Gastroesophageal sphincter (tissue), 4 donors: ENCODE measurements at regions not wholly inside any gene's neighbourhood (a gene's known extent, or its start where the extent isn't known, plus 50 kb on each side); places are given as distances from the start of the nearest gene placed in this dataset.

Experiments used
- ATAC-seq: fragments of 150-250 bp; one replicate; pipeline ENCODE4 v1.9.1; 2016; ENCODE audit warnings: mild to moderate bottlenecking, moderate library complexity
- H3K27ac ChIP-seq, 4 donors: fragments of 200-600 bp; sonication (generic) in 3 of 4; 1 replicate in 3 of 4; 2 replicates in 1 of 4; pipeline ENCODE4 v1.5.1; 2016 to 2019
- H3K27me3 ChIP-seq: fragments of 200-600 bp; sonication (generic); one replicate; pipeline ENCODE4 v1.5.1; 2019
- H3K36me3 ChIP-seq, 2 donors: fragments of 200-600 bp; sonication (generic); one replicate each; pipeline ENCODE4 v1.5.1; 2019; ENCODE audit warnings: control low read depth in 1 of 2
- H3K4me1 ChIP-seq, 3 donors: fragments of 200-600 bp; sonication (generic); 1 replicate in 2 of 3; 2 replicates in 1 of 3; pipeline ENCODE4 v1.5.1; 2016 to 2019; ENCODE audit warnings: control low read depth in 2 of 3
- H3K4me3 ChIP-seq, 2 donors: fragments of 200-600 bp; sonication (generic); one replicate each; pipeline ENCODE4 v1.5.1; 2019; ENCODE audit warnings: mild to moderate bottlenecking in 1 of 2, moderate library complexity in 1 of 2
- H3K9me3 ChIP-seq, 3 donors: fragments of 200-600 bp; sonication (generic); one replicate each; pipeline ENCODE4 v1.5.1; 2017 to 2019; ENCODE audit warnings: control low read depth in 2 of 3
- EP300 ChIP-seq: sonication (generic); formaldehyde crosslinking; IDR thresholded peaks from one replicate; pipeline ENCODE4 v1.6.1; 2017; ENCODE audit warnings: antibody characterized with exemption, mild to moderate bottlenecking
- POLR2A ChIP-seq, 2 donors: fragments of 450-650 bp; IDR thresholded peaks; one replicate each; pipeline ENCODE4 v1.6.1; 2017; ENCODE audit warnings: antibody characterized with exemption in 2 of 2, mild to moderate bottlenecking in 2 of 2, moderate library complexity in 1 of 2
- POLR2AphosphoS5 ChIP-seq: sonication (generic); formaldehyde crosslinking; IDR thresholded peaks from one replicate; pipeline ENCODE4 v1.6.1; 2017; ENCODE audit warnings: antibody characterized with exemption
- WGBS, 2 donors: methylation state at CpG; one replicate each; pipeline ENCODE4 v1.1.5; 2018; ENCODE audit warnings: low coverage in 1 of 2; 5-methylcytosine and 5-hydroxymethylcytosine counted together
- TF ChIP-seq, protein P1 (sequence below), 4 experiments: fragments of 200-600 bp in 2 of 4; fragments of 450-650 bp in 2 of 4; sonication (generic) in 1 of 4; IDR thresholded peaks; one replicate each; pipeline ENCODE4 v1.5.1; 2017 to 2019; ENCODE audit warnings: antibody characterized with exemption in 4 of 4, mild to moderate bottlenecking in 2 of 4, moderate library complexity in 2 of 4

DNA sequence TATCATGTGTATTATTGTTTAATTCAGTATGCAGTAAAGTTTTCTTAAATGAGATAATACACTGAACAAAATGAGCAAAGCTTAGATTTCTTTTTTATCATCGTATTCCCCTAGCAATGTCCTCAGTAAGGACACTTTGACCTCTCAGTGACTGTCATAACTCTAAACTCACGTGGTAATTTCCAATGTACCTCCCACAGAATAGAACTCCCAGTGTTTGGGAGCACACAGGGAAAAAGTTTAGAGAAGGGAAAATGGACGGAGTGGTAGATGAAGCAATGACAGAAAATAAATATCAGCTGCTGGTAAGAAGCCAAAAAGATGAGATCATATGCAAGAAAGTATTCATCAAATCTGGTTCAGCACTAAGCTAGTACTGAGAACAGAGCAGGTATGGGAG, 758.6 kb upstream of the KCND2 start:
- ATAC-seq, result no peak
- Histone ChIP-seq H3K9me3 (no peaks in the 10 kb centered on the region), H3K36me3 (no peaks in the 10 kb centered on the region), H3K4me1 (no peaks in the 10 kb centered on the region), H3K27ac (no peak overlapping the region), H3K4me3 (no peak overlapping the region), H3K27me3 (no peaks in the 10 kb centered on the region)
- WGBS, 2 donors, result 12 to 34% methylated on average over 3 of the region's 3 CpGs
- no peak for TF ChIP-seq POLR2A (IDR thresholded peaks at IDR 0.05)
- TF ChIP-seq, protein P1, sequence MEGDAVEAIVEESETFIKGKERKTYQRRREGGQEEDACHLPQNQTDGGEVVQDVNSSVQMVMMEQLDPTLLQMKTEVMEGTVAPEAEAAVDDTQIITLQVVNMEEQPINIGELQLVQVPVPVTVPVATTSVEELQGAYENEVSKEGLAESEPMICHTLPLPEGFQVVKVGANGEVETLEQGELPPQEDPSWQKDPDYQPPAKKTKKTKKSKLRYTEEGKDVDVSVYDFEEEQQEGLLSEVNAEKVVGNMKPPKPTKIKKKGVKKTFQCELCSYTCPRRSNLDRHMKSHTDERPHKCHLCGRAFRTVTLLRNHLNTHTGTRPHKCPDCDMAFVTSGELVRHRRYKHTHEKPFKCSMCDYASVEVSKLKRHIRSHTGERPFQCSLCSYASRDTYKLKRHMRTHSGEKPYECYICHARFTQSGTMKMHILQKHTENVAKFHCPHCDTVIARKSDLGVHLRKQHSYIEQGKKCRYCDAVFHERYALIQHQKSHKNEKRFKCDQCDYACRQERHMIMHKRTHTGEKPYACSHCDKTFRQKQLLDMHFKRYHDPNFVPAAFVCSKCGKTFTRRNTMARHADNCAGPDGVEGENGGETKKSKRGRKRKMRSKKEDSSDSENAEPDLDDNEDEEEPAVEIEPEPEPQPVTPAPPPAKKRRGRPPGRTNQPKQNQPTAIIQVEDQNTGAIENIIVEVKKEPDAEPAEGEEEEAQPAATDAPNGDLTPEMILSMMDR (IDR thresholded peaks at IDR 0.05), result no peak
- no peak for TF ChIP-seq POLR2AphosphoS5

DNA sequence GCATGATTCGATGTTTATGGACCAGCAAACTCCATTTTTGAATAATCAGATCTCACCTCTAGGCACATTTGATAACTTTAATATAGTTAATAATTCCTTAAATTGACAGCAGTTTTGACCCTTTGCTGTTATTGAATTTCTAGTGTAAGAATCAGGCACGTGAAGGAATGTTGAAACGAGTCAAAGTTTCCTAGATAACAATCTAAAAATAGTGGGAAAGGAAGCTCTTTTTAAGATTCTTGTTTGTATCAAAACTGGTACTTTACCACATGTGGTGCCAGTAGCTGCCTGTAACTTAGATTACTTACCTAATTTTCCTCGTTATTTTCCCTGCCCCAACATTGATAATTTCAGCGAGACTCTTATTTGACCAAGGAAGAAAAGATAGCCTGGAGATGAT, 757.8 kb upstream of the KCND2 start:
- Histone ChIP-seq H3K36me3 (no peaks in the 10 kb centered on the region), H3K4me1 (no peaks in the 10 kb centered on the region)
- ATAC-seq, result no peak

DNA sequence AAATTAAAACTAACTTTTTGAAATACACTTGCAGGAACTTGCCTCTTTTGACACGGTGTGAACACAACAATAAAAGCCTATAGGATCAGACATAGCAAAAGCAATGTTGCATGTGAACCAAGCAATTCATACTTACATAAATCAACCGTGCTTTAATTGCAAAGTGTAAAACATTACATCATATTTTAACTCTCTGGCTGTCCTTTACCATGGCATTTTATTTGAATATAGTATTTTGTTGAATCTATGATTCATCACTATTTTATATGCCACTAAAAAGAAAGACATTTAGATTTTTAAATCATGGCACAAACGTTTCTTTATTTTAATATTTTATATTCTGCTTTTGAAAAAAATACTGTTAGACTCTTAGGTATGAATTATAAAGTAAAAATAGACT, 757.0 kb upstream of the KCND2 start:
- H3K36me3 ChIP-seq, result no peaks in the 10 kb centered on the region
- H3K4me3 ChIP-seq, result no peak overlapping the region
- H3K27ac ChIP-seq, result no peak overlapping the region
- WGBS, 2 donors, result 51 to 57% methylated on average over 3 of the region's 3 CpGs
- H3K9me3 ChIP-seq, result no peaks in the 10 kb centered on the region
- no peak for TF ChIP-seq EP300
- TF ChIP-seq, protein P1 (IDR thresholded peaks at IDR 0.05), result no peak
- TF ChIP-seq POLR2A (IDR thresholded peaks at IDR 0.05), result no peak
- no peak for TF ChIP-seq POLR2AphosphoS5
- no peaks in the 10 kb centered on the region for H3K4me1 ChIP-seq
- H3K27me3 ChIP-seq, result no peaks in the 10 kb centered on the region
- no peak for ATAC-seq

More for the DNA sequence above, 757.8 kb upstream of the KCND2 start:
- Histone ChIP-seq H3K27me3 (no peaks in the 10 kb centered on the region), H3K9me3 (no peaks in the 10 kb centered on the region), H3K27ac (no peak overlapping the region), H3K4me3 (no peak overlapping the region)
- TF ChIP-seq EP300, result no peak
- TF ChIP-seq, protein P1 (IDR thresholded peaks at IDR 0.05), result no peak
- TF ChIP-seq POLR2AphosphoS5, result no peak
- TF ChIP-seq POLR2A (IDR thresholded peaks at IDR 0.05), result no peak
- 57 to 76% methylated on average over 5 of the region's 5 CpGs for WGBS, 2 donors

DNA sequence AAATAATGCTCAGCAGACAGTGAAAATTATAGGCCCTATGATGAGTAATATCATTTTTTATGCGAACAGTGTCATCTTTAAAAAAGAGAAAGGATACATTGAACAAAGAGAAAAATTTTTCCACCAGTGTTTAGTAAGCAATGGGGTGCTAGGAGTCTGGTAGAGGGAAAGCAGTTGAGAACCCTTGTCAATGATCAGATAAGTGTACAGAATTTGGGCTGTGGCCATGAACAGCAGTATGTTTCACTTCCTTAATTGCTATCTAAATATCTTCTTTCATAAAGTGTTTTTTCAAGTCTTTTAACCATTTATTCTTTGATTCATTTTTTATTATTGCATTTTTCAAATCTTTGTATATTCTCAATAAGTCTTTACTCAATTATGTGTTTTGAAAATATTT, 750.7 kb upstream of the KCND2 start:
- TF ChIP-seq EP300, result no peak
- TF ChIP-seq POLR2A (IDR thresholded peaks at IDR 0.05), result no peak
- TF ChIP-seq POLR2AphosphoS5, result no peak
- TF ChIP-seq, protein P1 (IDR thresholded peaks at IDR 0.05), result no peak
- no peak overlapping the region for H3K4me3 ChIP-seq
- no peaks in the 10 kb centered on the region for H3K27me3 ChIP-seq
- no peak overlapping the region for H3K27ac ChIP-seq
- no peak for ATAC-seq
- 88 to 100% methylated on average over 1 of the region's 1 CpG for WGBS, 2 donors
- peaks cover 0 to 21% (median 0%) of the 10 kb centered on the region in 3 donors for H3K9me3 ChIP-seq
- no peaks in the 10 kb centered on the region for H3K4me1 ChIP-seq
- H3K36me3 ChIP-seq, result no peaks in the 10 kb centered on the region

DNA sequence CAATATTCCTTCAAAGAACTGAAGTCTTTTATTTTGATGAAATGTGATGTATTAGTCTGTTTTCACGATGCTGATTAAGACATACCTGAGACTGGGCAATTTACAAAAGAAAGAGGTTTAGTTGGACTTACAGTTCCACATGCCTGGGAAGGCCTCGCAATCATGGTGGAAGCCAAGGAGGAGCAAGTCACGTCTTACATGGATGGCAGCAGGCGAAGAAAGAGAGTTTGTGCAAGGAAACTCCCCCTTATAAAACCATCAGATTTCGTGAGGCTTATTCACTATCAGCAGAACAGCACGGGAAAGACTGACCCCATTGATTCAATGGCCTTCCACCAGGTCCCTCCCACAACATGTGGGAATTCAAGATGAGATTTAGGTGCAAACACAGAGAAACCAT, 750.3 kb upstream of the KCND2 start:
- no peak for TF ChIP-seq POLR2A (IDR thresholded peaks at IDR 0.05)
- no peak for TF ChIP-seq POLR2AphosphoS5
- TF ChIP-seq, protein P1 (IDR thresholded peaks at IDR 0.05), result no peak
- no peak for TF ChIP-seq EP300
- Histone ChIP-seq H3K4me1 (no peaks in the 10 kb centered on the region), H3K4me3 (no peak overlapping the region), H3K27ac (no peak overlapping the region), H3K9me3 (peaks cover 0 to 21% (median 0%) of the 10 kb centered on the region in 3 donors), H3K36me3 (no peaks in the 10 kb centered on the region), H3K27me3 (no peaks in the 10 kb centered on the region)
- WGBS, 2 donors, result 65 to 82% methylated on average over 2 to 4 of the region's 6 CpGs
- ATAC-seq, result no peak
